Activated naive CD8-positive, alpha-beta T cell treated with anti-CD3 and anti-CD28 coated beads for 36 hours (primary cell): ENCODE measurements at regions not wholly inside any gene's neighbourhood (a gene's known extent, or its start where the extent isn't known, plus 50 kb on each side); places are given as distances from the start of the nearest gene placed in this dataset.
"Not testable (repeated sequence)": the region's sequence is repeated elsewhere in the genome, so short reads cannot be mapped to it uniquely, and the experiment has no call there.

Experiments used
- DNase-seq: peaks from one replicate; pipeline ENCODE4 v3.0.0; 2021
- H3K27ac Mint-ChIP-seq: one replicate; pipeline ENCODE4 v1.8.0; 2022; ENCODE audit warnings: mild to moderate bottlenecking, moderate library complexity, mixed read lengths
- H3K27me3 Mint-ChIP-seq: one replicate; pipeline ENCODE4 v1.8.0; 2022; ENCODE audit warnings: mild to moderate bottlenecking, mixed read lengths
- H3K36me3 Mint-ChIP-seq: one replicate; pipeline ENCODE4 v1.8.0; 2021; ENCODE audit warnings: mild to moderate bottlenecking, mixed read lengths
- H3K4me1 Mint-ChIP-seq: one replicate; pipeline ENCODE4 v1.8.0; 2021; ENCODE audit warnings: mixed read lengths
- H3K4me3 Mint-ChIP-seq: one replicate; pipeline ENCODE4 v1.8.0; 2022; ENCODE audit warnings: mild to moderate bottlenecking, moderate library complexity, mixed read lengths
- H3K9me3 Mint-ChIP-seq: one replicate; pipeline ENCODE4 v1.8.0; 2022; ENCODE audit warnings: mixed read lengths

DNA sequence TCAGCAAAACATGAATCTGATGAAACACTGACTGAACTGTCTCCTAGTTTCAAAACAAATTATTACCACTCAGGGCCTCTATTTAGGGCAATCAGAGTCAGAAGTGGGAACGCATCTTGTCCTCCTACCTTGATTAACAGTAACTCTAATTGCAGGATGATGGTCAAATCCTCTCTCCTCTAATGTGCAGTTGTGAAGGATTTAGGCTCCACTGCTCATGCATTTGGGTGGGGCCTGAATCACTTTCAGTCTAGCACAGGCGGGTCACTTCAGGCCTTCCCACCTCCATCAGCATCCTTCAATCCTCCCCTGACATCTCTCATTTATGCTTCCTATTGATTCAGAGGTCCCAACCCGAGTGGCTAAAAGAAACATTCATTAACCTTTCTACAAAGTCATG lies 67.5 kb upstream of the AGAP9 start:
- not testable (repeated sequence) for H3K27ac Mint-ChIP-seq, H3K9me3 Mint-ChIP-seq, H3K4me3 Mint-ChIP-seq, H3K36me3 Mint-ChIP-seq, H3K4me1 Mint-ChIP-seq, DNase-seq
- peaks cover 20% of the 10 kb centered on the region for H3K27me3 Mint-ChIP-seq

DNA sequence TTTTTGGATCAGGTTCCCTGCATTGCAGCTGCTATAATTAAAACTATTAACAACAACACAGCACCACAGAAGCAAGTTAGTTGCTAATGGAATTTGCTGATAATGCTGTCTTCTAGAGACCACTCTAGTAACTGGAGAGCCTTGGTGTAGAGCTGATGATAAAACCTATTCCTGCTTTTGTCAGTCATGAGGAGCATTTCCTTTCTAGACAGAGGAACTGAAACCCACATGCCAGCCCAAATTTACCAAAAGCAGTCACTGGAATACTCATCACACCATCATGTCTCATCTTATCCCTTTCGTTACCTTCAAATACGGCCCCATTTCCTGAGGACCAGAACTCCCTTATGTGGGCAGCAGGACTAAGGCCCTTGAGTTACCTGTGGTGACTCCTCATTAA lies 67.1 kb upstream of the AGAP9 start:
- peaks cover 20% of the 10 kb centered on the region for H3K27me3 Mint-ChIP-seq
- H3K36me3 Mint-ChIP-seq, H3K27ac Mint-ChIP-seq, H3K9me3 Mint-ChIP-seq, DNase-seq, H3K4me3 Mint-ChIP-seq, H3K4me1 Mint-ChIP-seq: not testable (repeated sequence)

DNA sequence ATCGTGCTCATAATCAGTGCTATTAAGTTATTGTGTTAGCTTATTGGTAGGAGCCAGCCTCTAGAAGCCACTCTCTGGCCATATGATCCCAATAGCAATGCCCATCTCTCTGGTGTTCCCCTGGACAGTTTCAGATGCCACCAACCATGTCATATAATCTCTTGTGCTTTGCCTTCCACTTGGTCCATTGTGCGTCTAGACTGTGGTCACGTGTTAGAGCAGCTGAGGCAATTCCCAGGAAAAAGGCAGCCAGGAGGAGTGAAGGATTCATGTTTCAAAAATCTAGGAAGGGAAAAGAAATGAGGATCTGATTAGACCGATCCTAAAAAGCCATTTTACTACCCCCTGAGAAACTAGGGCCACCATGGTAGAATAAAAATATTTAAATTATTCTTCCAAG lies 58.6 kb upstream of the AGAP9 start:
- H3K27me3 Mint-ChIP-seq, H3K36me3 Mint-ChIP-seq, H3K4me3 Mint-ChIP-seq, H3K27ac Mint-ChIP-seq, H3K9me3 Mint-ChIP-seq, H3K4me1 Mint-ChIP-seq, DNase-seq: not testable (repeated sequence)

DNA sequence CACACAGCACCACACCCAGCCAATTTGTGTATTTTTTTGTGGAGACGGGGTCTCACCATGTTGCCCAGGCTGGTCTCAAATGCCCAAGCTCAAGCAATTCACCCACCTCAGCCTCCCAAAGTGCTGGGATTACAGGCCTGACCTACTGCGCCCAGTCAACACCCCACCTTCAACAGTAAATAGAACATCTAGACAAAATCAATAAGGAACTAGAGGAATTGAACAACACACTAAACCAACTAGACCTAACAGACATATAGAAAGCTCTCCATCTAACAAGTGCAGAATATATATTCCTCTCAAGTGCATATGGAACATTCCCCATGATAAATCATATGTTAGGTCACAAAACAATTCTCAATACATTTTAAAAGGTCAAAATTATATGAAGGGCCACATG lies 56.6 kb upstream of the AGAP9 start:
- not testable (repeated sequence) for H3K36me3 Mint-ChIP-seq, H3K4me1 Mint-ChIP-seq, H3K9me3 Mint-ChIP-seq, DNase-seq, H3K27ac Mint-ChIP-seq, H3K27me3 Mint-ChIP-seq, H3K4me3 Mint-ChIP-seq

DNA sequence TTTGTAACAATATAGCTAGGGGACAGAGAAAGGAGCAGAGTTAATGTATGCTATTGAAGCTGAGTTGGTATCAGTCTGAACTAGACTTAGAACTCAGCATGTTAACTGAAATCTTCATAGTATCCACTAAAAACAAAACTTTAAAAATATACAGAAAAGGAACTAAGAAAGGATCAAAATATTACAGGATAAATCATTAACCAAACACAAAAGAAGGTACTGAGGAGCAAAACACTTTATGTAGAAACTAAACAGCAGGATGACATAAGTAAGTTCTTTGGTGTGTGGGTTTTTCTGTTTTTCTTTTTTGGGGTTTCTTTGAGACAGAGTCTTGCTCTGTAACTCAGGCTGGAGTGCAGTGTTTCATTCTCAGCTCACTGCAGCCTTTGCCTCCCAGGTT lies 55.1 kb upstream of the AGAP9 start:
- not testable (repeated sequence) for DNase-seq, H3K36me3 Mint-ChIP-seq, H3K4me1 Mint-ChIP-seq, H3K9me3 Mint-ChIP-seq, H3K27me3 Mint-ChIP-seq, H3K27ac Mint-ChIP-seq, H3K4me3 Mint-ChIP-seq
